GM19239 (cell line): ENCODE measurements at regions not wholly inside any gene's neighbourhood (a gene's known extent, or its start where the extent isn't known, plus 50 kb on each side); places are given as distances from the start of the nearest gene placed in this dataset.

ENCODE experiments used
- DNase-seq: peaks from one replicate; pipeline ENCODE4 v3.0.0; 2011; ENCODE audit warnings: low spot score; ENCODE audit not compliant: insufficient read length
- FAIRE-seq: peaks from 2 replicates; lab custom pipeline; 2011; peaks lifted over from hg19 to GRCh38; lab: Jason Lieb, UNC

- DNase-seq = no peak
These were observed 161.0 kb upstream of the DKK2 start for GRCh38 chr4:107197121-107197520.

GRCh38 chr4:107196312-107196711, 160.2 kb upstream of the DKK2 start:
- DNase-seq = no peak
- no peak for FAIRE-seq

More at GRCh38 chr4:107197121-107197520, 161.0 kb upstream of the DKK2 start:
- FAIRE-seq = no peak

- FAIRE-seq (no peak), DNase-seq (no peak)
These were observed 157.9 kb upstream of the DKK2 start for GRCh38 chr4:107194005-107194404.

- DNase-seq (no peak), FAIRE-seq (no peak)
These were observed 156.5 kb upstream of the DKK2 start for GRCh38 chr4:107192601-107193000.

- DNase-seq (no peak), FAIRE-seq (no peak)
These were observed 151.0 kb upstream of the DKK2 start for GRCh38 chr4:107187091-107187490.

GRCh38 chr4:107183155-107183774, 147.2 kb upstream of the DKK2 start:
- FAIRE-seq = peak; percentile 73
- peak; percentile 9 for DNase-seq

- DNase-seq = no peak
- FAIRE-seq = no peak
These were observed 146.2 kb upstream of the DKK2 start for GRCh38 chr4:107182347-107182746.

- no peak for FAIRE-seq
These were observed 130.8 kb upstream of the DKK2 start for GRCh38 chr4:107166873-107167450.

GRCh38 chr4:107166181-107166580, 130.1 kb upstream of the DKK2 start:
- no peak for FAIRE-seq

More at GRCh38 chr4:107166873-107167450, 130.8 kb upstream of the DKK2 start:
- DNase-seq = no peak

GRCh38 chr4:107164962-107165475, 128.9 kb upstream of the DKK2 start:
- DNase-seq = no peak
- FAIRE-seq = no peak

More at GRCh38 chr4:107166181-107166580, 130.1 kb upstream of the DKK2 start:
- DNase-seq = no peak

- DNase-seq (no peak), FAIRE-seq (no peak)
These were observed 120.3 kb upstream of the DKK2 start for GRCh38 chr4:107156443-107156842.

- DNase-seq (no peak), FAIRE-seq (no peak)
These were observed 119.3 kb upstream of the DKK2 start for GRCh38 chr4:107155366-107155765.

- DNase-seq (no peak), FAIRE-seq (no peak)
These were observed 117.8 kb upstream of the DKK2 start for GRCh38 chr4:107153956-107154355.

- FAIRE-seq = no peak
- DNase-seq = no peak
These were observed 117.1 kb upstream of the DKK2 start for GRCh38 chr4:107153228-107153627.

GRCh38 chr4:107151173-107151572, 115.1 kb upstream of the DKK2 start:
- no peak for FAIRE-seq
- DNase-seq = no peak

GRCh38 chr4:107148904-107149303, 112.8 kb upstream of the DKK2 start:
- DNase-seq = no peak
- no peak for FAIRE-seq

- DNase-seq = no peak
- no peak for FAIRE-seq
These were observed 111.8 kb upstream of the DKK2 start for GRCh38 chr4:107147873-107148272.

- DNase-seq = no peak
- no peak for FAIRE-seq
These were observed 102.3 kb upstream of the DKK2 start for GRCh38 chr4:107138433-107138832.

GRCh38 chr4:107133965-107134653, 98.0 kb upstream of the DKK2 start:
- no peak for FAIRE-seq

GRCh38 chr4:107131295-107131694, 95.2 kb upstream of the DKK2 start:
- DNase-seq = no peak
- no peak for FAIRE-seq

More at GRCh38 chr4:107133965-107134653, 98.0 kb upstream of the DKK2 start:
- DNase-seq = no peak

- FAIRE-seq = no peak
- DNase-seq = no peak
These were observed 94.0 kb upstream of the DKK2 start for GRCh38 chr4:107130157-107130556.
